KMS-11 (cell line): ENCODE measurements at regions not wholly inside any gene's neighbourhood (a gene's known extent, or its start where the extent isn't known, plus 50 kb on each side); places are given as distances from the start of the nearest gene placed in this dataset.

Experiments used
- H2AFZ ChIP-seq: fragments of 200-600 bp; sonication (generic); 2 replicates; pipeline ENCODE4 v1.6.1; 2016; ENCODE audit warnings: antibody characterized with exemption, mixed run types, low read depth
- H3K27ac ChIP-seq: fragments of 200-600 bp; sonication (generic); 2 replicates; pipeline ENCODE4 v1.6.1; 2016; ENCODE audit warnings: mild to moderate bottlenecking, mixed run types
- H3K27me3 ChIP-seq: fragments of 200-600 bp; sonication (generic); 2 replicates; pipeline ENCODE4 v1.6.1; 2017; ENCODE audit warnings: mild to moderate bottlenecking, low read depth, mixed run types, moderate library complexity; ENCODE audit not compliant: insufficient read depth
- H3K36me3 ChIP-seq: fragments of 200-600 bp; sonication (generic); 2 replicates; pipeline ENCODE4 v1.6.1; 2017; ENCODE audit warnings: mild to moderate bottlenecking, mixed run types; ENCODE audit not compliant: insufficient read depth
- H3K4me1 ChIP-seq: fragments of 200-600 bp; sonication (generic); 2 replicates; pipeline ENCODE4 v1.6.1; 2016; ENCODE audit warnings: mild to moderate bottlenecking, low read depth, mixed run types; ENCODE audit not compliant: poor library complexity, severe bottlenecking
- H3K4me2 ChIP-seq: fragments of 200-600 bp; sonication (generic); 2 replicates; pipeline ENCODE4 v1.7.0; 2016; ENCODE audit warnings: mild to moderate bottlenecking, mixed run types
- H3K4me3 ChIP-seq: fragments of 200-600 bp; sonication (generic); IDR thresholded peaks from 2 replicates; pipeline ENCODE4 v1.6.1; 2017; ENCODE audit warnings: low read depth, low read length, mixed read lengths; ENCODE audit not compliant: insufficient read depth
- H3K79me2 ChIP-seq: fragments of 200-600 bp; sonication (generic); 2 replicates; pipeline ENCODE4 v1.6.1; 2016; ENCODE audit warnings: low read depth, mixed run types; ENCODE audit not compliant: insufficient read depth
- H3K9ac ChIP-seq: fragments of 200-600 bp; sonication (generic); 2 replicates; pipeline ENCODE4 v1.6.1; 2016; ENCODE audit warnings: mild to moderate bottlenecking, mixed run types
- H4K20me1 ChIP-seq: fragments of 200-600 bp; sonication (generic); 2 replicates; pipeline ENCODE4 v1.6.1; 2016; ENCODE audit warnings: mild to moderate bottlenecking, mixed run types; ENCODE audit not compliant: insufficient read depth
- CTCF ChIP-seq: fragments of 200-600 bp; sonication (generic); conservative IDR thresholded peaks from 2 replicates; pipeline ENCODE4 v1.6.1; 2017; ENCODE audit warnings: low read depth, mild to moderate bottlenecking, antibody characterized with exemption, low read length, moderate library complexity, mixed read lengths

- no peaks in the 10 kb centered on the region for H3K79me2 ChIP-seq
- no peak overlapping the region for H3K4me3 ChIP-seq
- no peaks in the 10 kb centered on the region for H3K36me3 ChIP-seq
- no peak for TF ChIP-seq CTCF
- no peaks in the 10 kb centered on the region for H4K20me1 ChIP-seq
- no peak overlapping the region for H3K4me2 ChIP-seq
- H3K4me1 ChIP-seq: no peaks in the 10 kb centered on the region
- no peaks in the 10 kb centered on the region for H3K27me3 ChIP-seq
- H2AFZ ChIP-seq: no peak overlapping the region
- H3K27ac ChIP-seq: no peak overlapping the region
- H3K9ac ChIP-seq: no peak overlapping the region
Observed at GRCh38 chr2:22536133-22536532, 848.8 kb upstream of the KLHL29 start.

GRCh38 chr2:22554453-22554852, 830.5 kb upstream of the KLHL29 start:
- no peaks in the 10 kb centered on the region for H4K20me1 ChIP-seq
- H3K4me3 ChIP-seq: no peak overlapping the region
- no peak overlapping the region for H3K27ac ChIP-seq
- no peak overlapping the region for H3K9ac ChIP-seq
- no peaks in the 10 kb centered on the region for H3K27me3 ChIP-seq
- H3K4me1 ChIP-seq: no peaks in the 10 kb centered on the region
- H3K4me2 ChIP-seq: no peak overlapping the region
- H3K79me2 ChIP-seq: no peaks in the 10 kb centered on the region
- TF ChIP-seq CTCF: no peak
- H3K36me3 ChIP-seq: no peaks in the 10 kb centered on the region
- no peak overlapping the region for H2AFZ ChIP-seq

GRCh38 chr2:22557406-22557805, 827.6 kb upstream of the KLHL29 start:
- H3K27me3 ChIP-seq: no peaks in the 10 kb centered on the region
- no peak for TF ChIP-seq CTCF
- H3K9ac ChIP-seq: no peak overlapping the region
- no peaks in the 10 kb centered on the region for H3K4me1 ChIP-seq
- no peaks in the 10 kb centered on the region for H3K79me2 ChIP-seq
- H4K20me1 ChIP-seq: no peaks in the 10 kb centered on the region
- H3K4me2 ChIP-seq: no peak overlapping the region
- no peaks in the 10 kb centered on the region for H3K36me3 ChIP-seq
- H3K4me3 ChIP-seq: no peak overlapping the region
- H3K27ac ChIP-seq: no peak overlapping the region
- no peak overlapping the region for H2AFZ ChIP-seq

GRCh38 chr2:22560021-22560420, 825.0 kb upstream of the KLHL29 start:
- Histone ChIP-seq H3K79me2 (no peaks in the 10 kb centered on the region), H3K27ac (no peak overlapping the region), H3K4me1 (no peaks in the 10 kb centered on the region), H4K20me1 (no peaks in the 10 kb centered on the region), H3K36me3 (no peaks in the 10 kb centered on the region), H3K9ac (no peak overlapping the region), H3K27me3 (no peaks in the 10 kb centered on the region), H3K4me2 (no peak overlapping the region), H2AFZ (no peak overlapping the region), H3K4me3 (no peak overlapping the region)
- TF ChIP-seq CTCF: no peak

GRCh38 chr2:22579341-22579740, 805.6 kb upstream of the KLHL29 start:
- no peak overlapping the region for H3K4me3 ChIP-seq
- H3K79me2 ChIP-seq: no peaks in the 10 kb centered on the region
- no peaks in the 10 kb centered on the region for H3K27me3 ChIP-seq
- no peak overlapping the region for H3K4me2 ChIP-seq
- H3K4me1 ChIP-seq: no peaks in the 10 kb centered on the region
- H4K20me1 ChIP-seq: no peaks in the 10 kb centered on the region
- H3K27ac ChIP-seq: no peak overlapping the region
- no peak for TF ChIP-seq CTCF
- H3K9ac ChIP-seq: no peak overlapping the region
- H2AFZ ChIP-seq: no peak overlapping the region
- H3K36me3 ChIP-seq: no peaks in the 10 kb centered on the region
